ENCODE measurements at regions not wholly inside any gene's neighbourhood (a gene's known extent, or its start where the extent isn't known, plus 50 kb on each side); places are given as distances from the start of the nearest gene placed in this dataset.

DNA sequence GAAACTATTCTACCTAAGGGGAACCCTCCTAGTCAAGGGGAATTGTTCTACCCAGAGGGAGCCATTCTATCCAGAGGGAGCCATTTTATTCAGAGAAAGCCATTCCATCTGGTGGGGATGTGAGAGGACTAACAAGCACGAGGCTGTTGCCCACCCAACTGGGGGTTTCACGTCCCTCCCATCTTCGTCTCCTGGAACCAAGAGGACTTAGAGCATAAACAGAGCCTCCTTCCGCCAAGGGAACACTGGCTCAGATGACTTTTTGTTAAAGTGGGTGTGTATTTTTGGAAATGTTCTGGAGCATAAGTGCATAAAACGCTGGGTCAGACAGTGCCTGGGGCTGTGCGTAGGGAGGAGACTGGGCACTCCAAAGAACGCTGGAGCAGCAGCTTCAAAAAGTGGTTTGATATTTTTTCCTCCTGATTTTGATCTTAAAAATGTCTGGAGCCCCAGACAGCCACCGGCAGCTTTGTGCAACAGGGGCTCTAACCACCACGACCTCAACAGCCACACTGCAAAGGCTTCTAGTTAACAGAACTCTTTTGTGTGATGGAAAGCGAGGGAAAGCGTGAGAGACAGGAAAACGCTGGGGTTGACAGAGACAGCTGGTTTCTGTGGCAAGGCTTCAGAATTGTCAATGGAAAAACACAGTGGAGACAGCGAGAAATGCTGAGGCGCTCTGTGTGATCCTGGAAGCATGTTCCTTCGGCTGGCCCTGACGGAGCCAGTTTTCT, 363.6 kb upstream of the CAMK1G start:
- no peak for TF ChIP-seq CTCF (IDR thresholded peaks at IDR 0.05)
- TF ChIP-seq POLR2A (IDR thresholded peaks at IDR 0.05): no peak
- no peak for TF ChIP-seq EP300 (IDR thresholded peaks at IDR 0.05)
